Endodermal cell (in vitro differentiated cells): ENCODE measurements at regions not wholly inside any gene's neighbourhood (a gene's known extent, or its start where the extent isn't known, plus 50 kb on each side); places are given as distances from the start of the nearest gene placed in this dataset.

Experiments used
- DNase-seq: peaks from one replicate; pipeline ENCODE4 v3.0.0-alpha.2; 2017
- H3K27ac ChIP-seq: 2 replicates; pipeline ENCODE4 v1.5.1; 2013; ENCODE audit warnings: mild to moderate bottlenecking, low read depth, low read length, moderate library complexity
- H3K27me3 ChIP-seq: 2 replicates; pipeline ENCODE4 v1.6.1; 2013; ENCODE audit warnings: mild to moderate bottlenecking, low read length, moderate library complexity; ENCODE audit not compliant: insufficient read depth, control insufficient read depth, poor library complexity, severe bottlenecking
- H3K36me3 ChIP-seq: 2 replicates; pipeline ENCODE4 v1.7.0; 2013; ENCODE audit warnings: mild to moderate bottlenecking, low read length, moderate library complexity; ENCODE audit not compliant: control insufficient read depth, insufficient read depth
- H3K4me1 ChIP-seq: one replicate; pipeline ENCODE4 v1.7.0; 2013; ENCODE audit warnings: low read length; ENCODE audit not compliant: control insufficient read depth, insufficient read depth
- H3K4me3 ChIP-seq: 2 replicates; pipeline ENCODE4 v1.5.1; 2013; ENCODE audit warnings: mild to moderate bottlenecking, low read length, moderate library complexity
- H3K9ac ChIP-seq: 2 replicates; pipeline ENCODE4 v1.6.1; 2013; ENCODE audit warnings: mild to moderate bottlenecking, low read length, moderate library complexity; ENCODE audit not compliant: poor library complexity, severe bottlenecking; ENCODE audit errors: extremely low read depth
- H3K9me3 ChIP-seq: 2 replicates; pipeline ENCODE4 v1.6.1; 2013; ENCODE audit warnings: mild to moderate bottlenecking, low read length, moderate library complexity; ENCODE audit not compliant: control insufficient read depth
- H3K27ac Mint-ChIP-seq: 2 replicates; pipeline ENCODE4 v1.8.0; 2020; ENCODE audit warnings: mixed read lengths
- H3K27me3 Mint-ChIP-seq: 2 replicates; pipeline ENCODE4 v1.8.0; 2021; ENCODE audit warnings: mild to moderate bottlenecking, mixed read lengths; ENCODE audit not compliant: insufficient read depth
- H3K36me3 Mint-ChIP-seq: 2 replicates; pipeline ENCODE4 v1.8.0; 2020; ENCODE audit warnings: low read depth, mixed read lengths
- H3K4me1 Mint-ChIP-seq: 2 replicates; pipeline ENCODE4 v1.8.0; 2020; ENCODE audit warnings: mixed read lengths
- H3K4me3 Mint-ChIP-seq: 2 replicates; pipeline ENCODE4 v1.8.0; 2020; ENCODE audit warnings: mild to moderate bottlenecking, moderate library complexity, mixed read lengths
- H3K9me3 Mint-ChIP-seq: 2 replicates; pipeline ENCODE4 v1.8.0; 2020; ENCODE audit warnings: mild to moderate bottlenecking, mixed read lengths
- WGBS, 2 experiments: methylation state at CpG; one replicate each; pipeline versions ENCODE4 v1.1.5 to v1.1.7; 2013; ENCODE audit warnings: missing lambda C conversion rate in 2 of 2, mixed read lengths in 1 of 2; ENCODE audit not compliant: insufficient coverage in 1 of 2, insufficient read length in 1 of 2; 5-methylcytosine and 5-hydroxymethylcytosine counted together
- TF ChIP-seq, protein P1 (sequence below): fragments of 200-600 bp; sonication (generic); conservative IDR thresholded peaks from 2 replicates; pipeline ENCODE4 v1.5.0; 2021; ENCODE audit warnings: antibody characterized with exemption, mild to moderate bottlenecking

DNA sequence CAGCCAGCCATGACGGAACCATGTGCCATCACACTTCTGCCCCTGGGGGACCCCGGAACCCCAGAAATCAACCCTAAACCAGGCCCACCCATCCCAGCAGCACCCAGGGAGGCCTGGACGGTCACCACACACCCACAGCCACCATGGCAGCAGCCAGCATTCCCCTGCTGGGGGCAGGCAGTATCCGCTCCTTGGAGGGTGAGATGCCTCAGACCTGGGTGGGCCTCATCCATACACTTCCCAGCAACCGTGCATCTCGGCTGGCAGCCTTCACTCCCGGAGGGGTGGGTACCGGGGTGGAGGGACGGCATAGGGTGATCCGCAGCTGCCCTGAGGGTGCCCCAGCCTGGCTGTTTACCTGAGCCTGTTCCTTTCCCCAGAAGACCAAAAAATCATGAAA lies 69.1 kb upstream of the FAM20C start:
- Histone ChIP-seq H3K36me3 (no peaks in the 10 kb centered on the region), H3K27me3 (no peaks in the 10 kb centered on the region), H3K27ac (no peak overlapping the region), H3K4me1 (no peaks in the 10 kb centered on the region), H3K4me3 (no peak overlapping the region), H3K9me3 (no peaks in the 10 kb centered on the region), H3K9ac (no peak overlapping the region)
- Mint-ChIP-seq H3K36me3 (no peaks in the 10 kb centered on the region), H3K27ac (no peak overlapping the region), H3K4me1 (peaks cover 17% of the 10 kb centered on the region), H3K9me3 (no peaks in the 10 kb centered on the region), H3K27me3 (peaks cover 12% of the 10 kb centered on the region), H3K4me3 (no peak overlapping the region)
- TF ChIP-seq, protein P1, sequence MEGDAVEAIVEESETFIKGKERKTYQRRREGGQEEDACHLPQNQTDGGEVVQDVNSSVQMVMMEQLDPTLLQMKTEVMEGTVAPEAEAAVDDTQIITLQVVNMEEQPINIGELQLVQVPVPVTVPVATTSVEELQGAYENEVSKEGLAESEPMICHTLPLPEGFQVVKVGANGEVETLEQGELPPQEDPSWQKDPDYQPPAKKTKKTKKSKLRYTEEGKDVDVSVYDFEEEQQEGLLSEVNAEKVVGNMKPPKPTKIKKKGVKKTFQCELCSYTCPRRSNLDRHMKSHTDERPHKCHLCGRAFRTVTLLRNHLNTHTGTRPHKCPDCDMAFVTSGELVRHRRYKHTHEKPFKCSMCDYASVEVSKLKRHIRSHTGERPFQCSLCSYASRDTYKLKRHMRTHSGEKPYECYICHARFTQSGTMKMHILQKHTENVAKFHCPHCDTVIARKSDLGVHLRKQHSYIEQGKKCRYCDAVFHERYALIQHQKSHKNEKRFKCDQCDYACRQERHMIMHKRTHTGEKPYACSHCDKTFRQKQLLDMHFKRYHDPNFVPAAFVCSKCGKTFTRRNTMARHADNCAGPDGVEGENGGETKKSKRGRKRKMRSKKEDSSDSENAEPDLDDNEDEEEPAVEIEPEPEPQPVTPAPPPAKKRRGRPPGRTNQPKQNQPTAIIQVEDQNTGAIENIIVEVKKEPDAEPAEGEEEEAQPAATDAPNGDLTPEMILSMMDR, result peak; percentile 24
- peak; percentile 32 for DNase-seq
- 79% methylated on average over 10 of the region's 10 CpGs; no CpG with 5 or more reads in 1 of the 2 experiments for WGBS, 2 experiments

DNA sequence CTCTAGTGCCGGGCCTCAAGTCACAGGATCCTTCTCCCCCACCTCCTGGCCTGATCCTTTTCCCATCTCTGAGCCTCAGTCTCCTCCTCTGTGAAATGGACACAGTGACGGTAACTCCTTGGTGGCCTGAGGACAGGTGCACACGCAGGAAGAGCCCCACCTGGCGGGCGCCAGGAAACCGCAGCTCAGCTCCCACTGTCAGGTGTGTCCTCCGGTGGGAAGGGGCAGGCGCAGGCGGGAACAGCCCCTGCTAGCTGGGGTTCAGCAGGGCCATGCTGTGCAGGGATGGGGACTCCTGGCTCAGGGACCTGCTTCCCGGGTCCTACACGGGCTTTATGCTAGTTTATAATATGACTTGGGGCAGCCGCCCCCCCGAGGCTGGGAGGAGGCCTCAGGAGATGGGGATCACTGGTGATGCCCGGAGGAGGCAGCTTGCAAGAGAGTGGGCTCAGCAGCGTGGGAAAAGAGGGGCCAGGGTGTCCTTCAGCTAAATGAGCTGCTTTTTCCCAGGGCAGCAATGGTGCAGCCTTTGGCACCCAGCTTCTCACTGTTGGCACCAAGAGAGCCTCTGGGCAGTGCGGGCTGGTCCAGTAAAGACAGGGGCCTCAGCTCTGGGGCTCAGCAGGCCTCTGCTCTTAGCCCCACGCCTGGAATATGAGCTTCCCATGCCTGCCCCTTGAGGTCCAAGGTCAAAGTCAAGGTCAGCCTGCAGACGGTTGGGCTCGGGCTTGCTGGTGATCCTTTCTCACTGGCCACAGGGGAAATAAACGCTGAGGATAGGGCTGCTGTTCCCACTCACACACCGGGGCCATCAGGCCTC lies 68.0 kb upstream of the FAM20C start:
- Histone ChIP-seq H3K9me3 (no peaks in the 10 kb centered on the region), H3K27me3 (no peaks in the 10 kb centered on the region), H3K9ac (no peak overlapping the region), H3K4me3 (no peak overlapping the region), H3K27ac (no peak overlapping the region), H3K4me1 (no peaks in the 10 kb centered on the region), H3K36me3 (no peaks in the 10 kb centered on the region)
- peaks cover 12% of the 10 kb centered on the region for H3K4me1 Mint-ChIP-seq
- H3K36me3 Mint-ChIP-seq, result no peaks in the 10 kb centered on the region
- no peak for DNase-seq
- 90 to 92% methylated on average over 13 to 21 of the region's 21 CpGs for WGBS, 2 experiments
- H3K27ac Mint-ChIP-seq, result no peak overlapping the region
- H3K4me3 Mint-ChIP-seq, result no peak overlapping the region
- H3K9me3 Mint-ChIP-seq, result no peaks in the 10 kb centered on the region
- TF ChIP-seq, protein P1, result peak; percentile 48
- peaks cover 12% of the 10 kb centered on the region for H3K27me3 Mint-ChIP-seq

DNA sequence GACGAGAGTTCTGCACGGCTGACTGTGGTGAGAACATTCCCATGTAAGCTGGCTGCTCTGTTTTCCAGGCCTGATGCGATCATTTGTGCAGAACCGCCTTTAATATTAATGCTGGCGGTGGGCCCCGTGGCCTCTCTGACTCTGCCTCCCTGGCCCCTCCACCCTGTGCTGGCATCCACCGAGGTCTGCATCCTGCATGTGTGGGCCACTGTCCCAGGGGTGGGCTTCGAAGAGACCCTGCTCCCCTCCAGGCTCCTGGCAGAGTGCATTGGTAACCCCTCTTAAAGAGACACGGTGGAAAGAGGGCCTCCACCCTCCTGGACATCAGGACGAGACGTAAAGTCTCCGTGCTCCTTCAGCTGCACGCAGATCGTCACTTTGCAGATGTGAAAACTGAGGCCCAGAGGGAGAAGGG lies 67.3 kb upstream of the FAM20C start:
- H3K4me1 Mint-ChIP-seq, result peaks cover 11% of the 10 kb centered on the region
- no peak overlapping the region for H3K4me3 Mint-ChIP-seq
- no peak overlapping the region for H3K27ac Mint-ChIP-seq
- no peaks in the 10 kb centered on the region for H3K9me3 Mint-ChIP-seq
- Histone ChIP-seq H3K4me1 (no peaks in the 10 kb centered on the region), H3K9ac (no peak overlapping the region), H3K27me3 (no peaks in the 10 kb centered on the region), H3K36me3 (no peaks in the 10 kb centered on the region), H3K27ac (no peak overlapping the region), H3K9me3 (no peaks in the 10 kb centered on the region), H3K4me3 (no peak overlapping the region)
- DNase-seq, result peak; percentile 28
- peaks cover 10% of the 10 kb centered on the region for H3K27me3 Mint-ChIP-seq
- H3K36me3 Mint-ChIP-seq, result no peaks in the 10 kb centered on the region
- TF ChIP-seq, protein P1, result no peak
- 93 to 94% methylated on average over 9 to 14 of the region's 14 CpGs for WGBS, 2 experiments
